CD14-positive monocyte (primary cell): ENCODE measurements at regions not wholly inside any gene's neighbourhood (a gene's known extent, or its start where the extent isn't known, plus 50 kb on each side); places are given as distances from the start of the nearest gene placed in this dataset.

ENCODE experiments used
- DNase-seq, 3 donors: peaks; one replicate each; pipeline ENCODE4 v3.0.0-alpha.2; 2011 to 2022
- H2AFZ ChIP-seq: 2 replicates; pipeline ENCODE4 v1.6.0; 2012; ENCODE audit warnings: mild to moderate bottlenecking, low read depth, low read length, inconsistent platforms; ENCODE audit not compliant: insufficient read depth, poor library complexity, severe bottlenecking
- H3K27ac ChIP-seq, 2 donors: 1 replicate in 1 of 2; 2 replicates in 1 of 2; pipeline ENCODE4 v1.5.1; 2012 to 2013; ENCODE audit warnings: low read length in 2 of 2, control low read depth in 1 of 2, inconsistent platforms in 1 of 2, low read depth in 1 of 2, mild to moderate bottlenecking in 1 of 2
- H3K27me3 ChIP-seq, 2 donors: one replicate each; pipeline versions ENCODE4 v1.6.0 to v1.6.1; 2011 to 2013; ENCODE audit warnings: low read length in 2 of 2; ENCODE audit not compliant: control insufficient read depth in 2 of 2, insufficient read depth in 2 of 2
- H3K36me3 ChIP-seq, 2 donors: replicated peaks in 1 of 2; 1 replicate in 1 of 2; 2 replicates in 1 of 2; pipeline versions ENCODE4 v1.5.1 to v1.6.1; 2012 to 2013; ENCODE audit warnings: low read length in 2 of 2, control low read depth in 1 of 2, inconsistent platforms in 1 of 2, mild to moderate bottlenecking in 1 of 2; ENCODE audit not compliant: insufficient read depth in 2 of 2, control insufficient read depth in 1 of 2
- H3K4me1 ChIP-seq, 2 donors: 1 replicate in 1 of 2; 2 replicates in 1 of 2; pipeline versions ENCODE4 v1.5.1 to v1.6.1; 2012 to 2013; ENCODE audit warnings: low read length in 2 of 2, control low read depth in 1 of 2, inconsistent platforms in 1 of 2, mild to moderate bottlenecking in 1 of 2, moderate library complexity in 1 of 2; ENCODE audit not compliant: insufficient read depth in 2 of 2, control insufficient read depth in 1 of 2
- H3K4me2 ChIP-seq: replicated peaks from 2 replicates; pipeline ENCODE3; 2012; ENCODE audit warnings: low read length, moderate library complexity, mild to moderate bottlenecking; ENCODE audit not compliant: poor library complexity, severe bottlenecking; ENCODE audit errors: extremely low read depth
- H3K4me3 ChIP-seq, 3 experiments: fragments of 200-600 bp in 1 of 3; sonication (generic) in 1 of 3; replicated peaks in 1 of 3; 1 replicate in 2 of 3; 2 replicates in 1 of 3; pipeline ENCODE4 v1.5.1; 2011 to 2013; ENCODE audit warnings: low read length in 3 of 3, mild to moderate bottlenecking in 3 of 3, control low read depth in 2 of 3, low read depth in 2 of 3, inconsistent platforms in 1 of 3, moderate library complexity in 1 of 3
- H3K79me2 ChIP-seq: 2 replicates; pipeline ENCODE4 v1.6.0; 2012; ENCODE audit warnings: mild to moderate bottlenecking, control low read depth, inconsistent platforms, low read length, moderate library complexity; ENCODE audit not compliant: insufficient read depth
- H3K9ac ChIP-seq: 2 replicates; pipeline ENCODE4 v1.6.0; 2017; ENCODE audit warnings: low read length, mild to moderate bottlenecking; ENCODE audit not compliant: insufficient read depth, poor library complexity, severe bottlenecking
- H3K9me3 ChIP-seq, 2 donors: replicated peaks in 1 of 2; 1 replicate in 1 of 2; 2 replicates in 1 of 2; pipeline versions ENCODE4 v1.5.1 to v1.6.1; 2012 to 2013; ENCODE audit warnings: low read length in 2 of 2, control low read depth in 1 of 2; ENCODE audit not compliant: control insufficient read depth in 1 of 2, insufficient read depth in 1 of 2
- H4K20me1 ChIP-seq: 2 replicates; pipeline ENCODE4 v1.6.0; 2012; ENCODE audit warnings: mild to moderate bottlenecking, low read length, control low read depth, moderate library complexity; ENCODE audit not compliant: insufficient read depth
- H3K27ac Mint-ChIP-seq, 7 donors: one replicate each; pipeline ENCODE4 v1.8.0; 2020; ENCODE audit warnings: mild to moderate bottlenecking in 7 of 7, mixed read lengths in 7 of 7, moderate library complexity in 6 of 7, inconsistent platforms in 2 of 7
- H3K27me3 Mint-ChIP-seq, 3 donors: one replicate each; pipeline ENCODE4 v1.8.0; 2021 to 2022; ENCODE audit warnings: low read depth in 3 of 3, mild to moderate bottlenecking in 3 of 3, mixed read lengths in 3 of 3, moderate library complexity in 3 of 3, inconsistent platforms in 1 of 3
- H3K36me3 Mint-ChIP-seq, 2 donors: one replicate each; pipeline ENCODE4 v1.8.0; 2020; ENCODE audit warnings: mixed read lengths in 2 of 2, inconsistent platforms in 1 of 2, mild to moderate bottlenecking in 1 of 2
- H3K4me1 Mint-ChIP-seq: one replicate; pipeline ENCODE4 v1.8.0; 2020; ENCODE audit warnings: mild to moderate bottlenecking, mixed read lengths
- H3K4me3 Mint-ChIP-seq, 2 donors: one replicate each; pipeline ENCODE4 v1.8.0; 2020; ENCODE audit warnings: mild to moderate bottlenecking in 2 of 2, mixed read lengths in 2 of 2, moderate library complexity in 1 of 2
- H3K9me3 Mint-ChIP-seq, 7 donors: one replicate each; pipeline ENCODE4 v1.8.0; 2020 to 2022; ENCODE audit warnings: mixed read lengths in 7 of 7, mild to moderate bottlenecking in 6 of 7, moderate library complexity in 6 of 7, inconsistent platforms in 2 of 7
- WGBS: methylation state at CpG from one replicate; pipeline ENCODE4 v1.1.5; 2013; ENCODE audit warnings: missing lambda C conversion rate; ENCODE audit not compliant: insufficient coverage; 5-methylcytosine and 5-hydroxymethylcytosine counted together
- intact Hi-C, 2 donors: fragments of 100-400 bp; cut with micrococcal nuclease; formaldehyde crosslinking; loops; one replicate each; pipeline versions ENCODE4 v1.15.0 to v1.15.1; 2023
- TF ChIP-seq, protein P1 (sequence below): fragments of 200-600 bp; IDR thresholded peaks from one replicate; pipeline ENCODE4 v1.8.0; 2022; ENCODE audit warnings: antibody characterized with exemption, mild to moderate bottlenecking

DNA sequence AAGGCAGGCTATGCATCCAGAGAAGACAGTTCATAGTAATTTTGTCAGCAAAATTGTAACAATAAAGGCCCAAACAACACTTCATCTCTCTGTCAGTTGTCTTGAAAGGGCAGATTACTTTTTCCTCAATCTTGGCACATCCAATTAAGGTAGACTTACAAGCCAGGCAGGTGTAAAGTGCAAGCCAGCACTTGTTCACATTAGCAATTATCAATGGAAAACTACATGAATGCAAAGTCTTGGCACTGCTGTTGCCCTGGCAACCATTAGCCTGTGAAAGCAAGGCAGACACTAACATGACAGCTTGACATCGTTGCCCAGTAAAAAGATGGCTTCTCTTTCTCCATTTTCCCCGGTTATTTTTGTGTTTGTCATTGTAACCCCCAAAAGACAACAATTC, 677.2 kb upstream of the TENM4 start:
- Histone ChIP-seq H3K4me2 (no peak overlapping the region), H3K4me3 (no peak overlapping the region), H2AFZ (no peak overlapping the region), H3K9ac (no peak overlapping the region), H3K9me3 (no peaks in the 10 kb centered on the region), H4K20me1 (no peaks in the 10 kb centered on the region), H3K27me3 (no peaks in the 10 kb centered on the region), H3K27ac (no peak overlapping the region), H3K79me2 (no peaks in the 10 kb centered on the region), H3K4me1 (no peaks in the 10 kb centered on the region), H3K36me3 (no peaks in the 10 kb centered on the region)
- H3K4me1 Mint-ChIP-seq = no peaks in the 10 kb centered on the region
- H3K36me3 Mint-ChIP-seq = no peaks in the 10 kb centered on the region
- no peaks in the 10 kb centered on the region for H3K27me3 Mint-ChIP-seq
- no peak overlapping the region for H3K27ac Mint-ChIP-seq
- TF ChIP-seq, protein P1, sequence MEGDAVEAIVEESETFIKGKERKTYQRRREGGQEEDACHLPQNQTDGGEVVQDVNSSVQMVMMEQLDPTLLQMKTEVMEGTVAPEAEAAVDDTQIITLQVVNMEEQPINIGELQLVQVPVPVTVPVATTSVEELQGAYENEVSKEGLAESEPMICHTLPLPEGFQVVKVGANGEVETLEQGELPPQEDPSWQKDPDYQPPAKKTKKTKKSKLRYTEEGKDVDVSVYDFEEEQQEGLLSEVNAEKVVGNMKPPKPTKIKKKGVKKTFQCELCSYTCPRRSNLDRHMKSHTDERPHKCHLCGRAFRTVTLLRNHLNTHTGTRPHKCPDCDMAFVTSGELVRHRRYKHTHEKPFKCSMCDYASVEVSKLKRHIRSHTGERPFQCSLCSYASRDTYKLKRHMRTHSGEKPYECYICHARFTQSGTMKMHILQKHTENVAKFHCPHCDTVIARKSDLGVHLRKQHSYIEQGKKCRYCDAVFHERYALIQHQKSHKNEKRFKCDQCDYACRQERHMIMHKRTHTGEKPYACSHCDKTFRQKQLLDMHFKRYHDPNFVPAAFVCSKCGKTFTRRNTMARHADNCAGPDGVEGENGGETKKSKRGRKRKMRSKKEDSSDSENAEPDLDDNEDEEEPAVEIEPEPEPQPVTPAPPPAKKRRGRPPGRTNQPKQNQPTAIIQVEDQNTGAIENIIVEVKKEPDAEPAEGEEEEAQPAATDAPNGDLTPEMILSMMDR = no peak
- peaks cover 0 to 5% (median 3%) of the 10 kb centered on the region in 7 donors for H3K9me3 Mint-ChIP-seq
- H3K4me3 Mint-ChIP-seq = no peak overlapping the region
- intact Hi-C loops = no loop called here
- DNase-seq = no peak
- 88% methylated on average over 2 of the region's 2 CpGs for WGBS

DNA sequence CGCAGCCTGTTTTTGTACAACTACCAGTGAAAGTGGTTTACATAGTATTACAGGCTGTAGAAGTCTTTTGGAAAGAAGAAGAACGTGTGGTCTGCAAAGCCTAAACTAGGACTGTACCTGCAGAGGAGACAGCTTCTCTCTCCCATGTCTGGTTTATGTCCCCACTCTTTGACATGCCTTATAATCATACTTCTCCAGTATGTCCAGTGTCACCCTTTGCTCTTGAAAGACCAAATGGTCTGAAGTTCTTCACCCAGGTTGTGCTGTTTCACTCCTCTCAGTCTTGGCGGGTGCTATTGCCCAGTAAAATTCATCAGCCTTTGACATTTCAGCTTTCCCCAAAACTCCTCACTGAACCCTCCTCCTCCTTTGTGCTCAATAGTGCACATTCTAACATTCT, 676.0 kb upstream of the TENM4 start:
- 83% methylated on average over 2 of the region's 3 CpGs for WGBS
- H3K4me1 Mint-ChIP-seq = no peaks in the 10 kb centered on the region
- Histone ChIP-seq H3K4me3 (no peak overlapping the region), H3K9me3 (no peaks in the 10 kb centered on the region), H4K20me1 (no peaks in the 10 kb centered on the region), H3K27me3 (no peaks in the 10 kb centered on the region), H3K36me3 (no peaks in the 10 kb centered on the region), H3K4me2 (no peak overlapping the region), H3K27ac (no peak overlapping the region), H2AFZ (no peak overlapping the region), H3K9ac (no peak overlapping the region), H3K4me1 (no peaks in the 10 kb centered on the region), H3K79me2 (no peaks in the 10 kb centered on the region)
- no peak overlapping the region for H3K4me3 Mint-ChIP-seq
- peaks cover 0 to 7% (median 3%) of the 10 kb centered on the region in 7 donors for H3K9me3 Mint-ChIP-seq
- H3K27ac Mint-ChIP-seq = no peak overlapping the region
- TF ChIP-seq, protein P1 = no peak
- no peaks in the 10 kb centered on the region for H3K36me3 Mint-ChIP-seq
- DNase-seq = no peak
- intact Hi-C loops = no loop called here
- no peaks in the 10 kb centered on the region for H3K27me3 Mint-ChIP-seq
